GM12878 (cell line): ENCODE measurements at regions not wholly inside any gene's neighbourhood (a gene's known extent, or its start where the extent isn't known, plus 50 kb on each side); places are given as distances from the start of the nearest gene placed in this dataset.

Experiments used
- ATAC-seq: fragments of 200-7000 bp; cut with Tn5 transposase; 3 replicates; pipeline ENCODE4 v1.9.1; 2020; ENCODE audit warnings: mild to moderate bottlenecking, moderate library complexity
- BruUV-seq: library from RNA; stranded (reverse); fragments of 400-500 nt; replicated peaks from 2 replicates; lab custom pipeline; 2021; lab: Mats Ljungman, UMichigan
- CTCF ChIA-PET: fragments of 300-600 bp; sonication (Branson Sonifier 250); formaldehyde crosslinking; extraction: SDS; loops from one replicate; lab custom pipeline; 2021; ENCODE audit warnings: inconsistent platforms; lab: Yijun Ruan, JAX
- POLR2A ChIA-PET: fragments of 350-600 bp; formaldehyde crosslinking; extraction: SDS; loops from one replicate; lab custom pipeline; 2021; ENCODE audit warnings: inconsistent platforms; lab: Charles Lee
- RAD21 ChIA-PET: fragments of 300-600 bp; sonication (Branson Sonifier 250); formaldehyde crosslinking; loops from one replicate; lab custom pipeline; 2023; ENCODE audit warnings: antibody characterized with exemption; ENCODE audit not compliant: unreplicated experiment; lab: Charles Lee
- SMC1A ChIA-PET: fragments of 300-600 bp; sonication (Branson Sonifier 250); formaldehyde crosslinking; loops from one replicate; lab custom pipeline; 2023; ENCODE audit not compliant: unreplicated experiment, uncharacterized antibody; lab: Charles Lee
- DNase-seq: peaks from one replicate; pipeline ENCODE4 v3.0.0-alpha.2; 2011; ENCODE audit warnings: low read depth, low spot score
- FAIRE-seq: peaks from 3 replicates; lab custom pipeline; 2011; peaks lifted over from hg19 to GRCh38; lab: Jason Lieb, UNC
- H2AFZ ChIP-seq: 2 replicates; pipeline ENCODE4 v1.6.0; 2011; ENCODE audit warnings: low read depth, low read length, control low read depth; ENCODE audit not compliant: control insufficient read depth
- H3K27ac ChIP-seq: 2 replicates; pipeline ENCODE4 v1.5.1; 2011; ENCODE audit warnings: control low read depth; ENCODE audit not compliant: control insufficient read depth, insufficient read depth
- H3K27me3 ChIP-seq, 2 experiments: replicated peaks in 1 of 2; 2 replicates each; pipeline versions ENCODE4 v1.6.0 to v1.6.1; 2011; ENCODE audit warnings: low read length in 1 of 2; ENCODE audit not compliant: control insufficient read depth in 2 of 2, insufficient read depth in 2 of 2
- H3K36me3 ChIP-seq, 2 experiments: 2 replicates each; pipeline ENCODE4 v1.5.1; 2011; ENCODE audit warnings: low read length in 1 of 2; ENCODE audit not compliant: control insufficient read depth in 2 of 2, insufficient read depth in 2 of 2
- H3K4me1 ChIP-seq: 2 replicates; pipeline ENCODE4 v1.6.1; 2011; ENCODE audit warnings: mild to moderate bottlenecking, low read length, moderate library complexity, mixed read lengths; ENCODE audit not compliant: control insufficient read depth, insufficient read depth
- H3K4me2 ChIP-seq: 2 replicates; pipeline ENCODE4 v1.6.0; 2011; ENCODE audit warnings: control low read depth; ENCODE audit not compliant: control insufficient read depth, insufficient read depth
- H3K4me3 ChIP-seq: fragments of 200-600 bp; sonication (generic); 2 replicates; pipeline ENCODE4 v1.5.1; 2016
- H3K79me2 ChIP-seq: 2 replicates; pipeline ENCODE4 v1.6.0; 2011; ENCODE audit warnings: low read length; ENCODE audit not compliant: control insufficient read depth, insufficient read depth
- H3K9ac ChIP-seq: 2 replicates; pipeline ENCODE4 v1.8.0; 2011; ENCODE audit warnings: low read length, control low read depth, mixed read lengths; ENCODE audit not compliant: control insufficient read depth, insufficient read depth
- H3K9me3 ChIP-seq: replicated peaks from 3 replicates; pipeline ENCODE4 v1.5.1; 2011; ENCODE audit warnings: mild to moderate bottlenecking, low read length; ENCODE audit not compliant: control insufficient read depth, insufficient read depth
- H4K20me1 ChIP-seq: 2 replicates; pipeline ENCODE4 v1.6.0; 2011; ENCODE audit not compliant: control insufficient read depth, insufficient read depth
- BMI1 ChIP-seq: fragments of 450-650 bp; IDR thresholded peaks from 2 replicates; pipeline ENCODE4 v1.6.1; 2016; ENCODE audit warnings: mild to moderate bottlenecking, moderate library complexity, borderline replicate concordance
- CBX3 ChIP-seq: fragments of 200-600 bp; sonication (generic); IDR thresholded peaks from 2 replicates; pipeline ENCODE4 v1.6.1; 2016; ENCODE audit warnings: low read depth, borderline replicate concordance
- EGR1 ChIP-seq, 2 experiments: IDR thresholded peaks; 1 replicate in 1 of 2; 2 replicates in 1 of 2; pipeline ENCODE4 v1.6.1; 2011 to 2012; ENCODE audit warnings: low read depth in 2 of 2, low read length in 2 of 2, borderline replicate concordance in 1 of 2, mild to moderate bottlenecking in 1 of 2, moderate library complexity in 1 of 2
- FOXK2 ChIP-seq: fragments of 450-650 bp; IDR thresholded peaks from 2 replicates; pipeline ENCODE4 v1.6.1; 2017; ENCODE audit warnings: mild to moderate bottlenecking, moderate library complexity
- GABPA ChIP-seq: IDR thresholded peaks from 2 replicates; pipeline ENCODE4 v1.6.1; 2014; ENCODE audit warnings: antibody characterized with exemption, low read depth, mild to moderate bottlenecking, inconsistent platforms
- HDAC2 ChIP-seq: fragments of 200-600 bp; sonication (generic); IDR thresholded peaks from 2 replicates; pipeline ENCODE4 v1.6.1; 2017
- LARP7 ChIP-seq: fragments of 450-650 bp; IDR thresholded peaks from 2 replicates; pipeline ENCODE4 v1.6.1; 2017; ENCODE audit warnings: mild to moderate bottlenecking
- NR2C1 ChIP-seq: fragments of 450-650 bp; IDR thresholded peaks from 2 replicates; pipeline ENCODE4 v1.6.1; 2017; ENCODE audit warnings: antibody characterized with exemption, mild to moderate bottlenecking, moderate library complexity
- PAX5 ChIP-seq: IDR thresholded peaks from 2 replicates; pipeline ENCODE4 v1.6.1; 2011; ENCODE audit warnings: low read depth, low read length, borderline replicate concordance
- RFX5 ChIP-seq: IDR thresholded peaks from 2 replicates; pipeline ENCODE4 v1.6.1; 2011; ENCODE audit warnings: low read depth, low read length, improper control_type of control experiment
- RUNX3 ChIP-seq: IDR thresholded peaks from 2 replicates; pipeline ENCODE4 v1.6.1; 2012; ENCODE audit warnings: low read length, inconsistent platforms
- SMARCA5 ChIP-seq: fragments of 450-650 bp; IDR thresholded peaks from 2 replicates; pipeline ENCODE4 v1.6.1; 2017; ENCODE audit warnings: mild to moderate bottlenecking
- SREBF2 ChIP-seq: IDR thresholded peaks from 2 replicates; pipeline ENCODE4 v1.6.1; 2012; ENCODE audit warnings: mild to moderate bottlenecking, low read length
- WRNIP1 ChIP-seq: IDR thresholded peaks from 2 replicates; pipeline ENCODE4 v1.6.1; 2011; ENCODE audit warnings: low read depth, low read length, improper control_type of control experiment, borderline replicate concordance
- WGBS: methylation state at CpG from one replicate; pipeline ENCODE4 v1.1.6; 2016; ENCODE audit warnings: low lambda C conversion rate; ENCODE audit not compliant: insufficient replicate concordance, insufficient coverage; ENCODE audit errors: missing lambda C conversion rate; 5-methylcytosine and 5-hydroxymethylcytosine counted together
- in situ Hi-C: fragments of 300-500 bp; cut with MboI; formaldehyde crosslinking; loops from 9 replicates; pipeline ENCODE4 v1.14.3; 2018; ENCODE audit warnings: mixed read lengths
- intact Hi-C: fragments of 100-400 bp; cut with micrococcal nuclease; formaldehyde crosslinking; loops from one replicate; pipeline ENCODE4 v1.14.2; 2022; ENCODE audit not compliant: unreplicated experiment
- TF ChIP-seq, protein P1 (sequence below): IDR thresholded peaks from 2 replicates; pipeline ENCODE4 v1.6.1; 2011; ENCODE audit warnings: low read depth, mild to moderate bottlenecking, low read length, moderate library complexity, borderline replicate concordance; ENCODE audit errors: extremely low read depth
- TF ChIP-seq, protein P2 (sequence below): fragments of 450-650 bp; IDR thresholded peaks from 2 replicates; pipeline ENCODE4 v1.6.1; 2018; ENCODE audit warnings: borderline replicate concordance, mild to moderate bottlenecking; ENCODE audit not compliant: partially characterized antibody
- TF ChIP-seq, protein P3 (sequence below): fragments of 450-650 bp; IDR thresholded peaks from 2 replicates; pipeline ENCODE4 v1.6.1; 2017; ENCODE audit warnings: mild to moderate bottlenecking

DNA sequence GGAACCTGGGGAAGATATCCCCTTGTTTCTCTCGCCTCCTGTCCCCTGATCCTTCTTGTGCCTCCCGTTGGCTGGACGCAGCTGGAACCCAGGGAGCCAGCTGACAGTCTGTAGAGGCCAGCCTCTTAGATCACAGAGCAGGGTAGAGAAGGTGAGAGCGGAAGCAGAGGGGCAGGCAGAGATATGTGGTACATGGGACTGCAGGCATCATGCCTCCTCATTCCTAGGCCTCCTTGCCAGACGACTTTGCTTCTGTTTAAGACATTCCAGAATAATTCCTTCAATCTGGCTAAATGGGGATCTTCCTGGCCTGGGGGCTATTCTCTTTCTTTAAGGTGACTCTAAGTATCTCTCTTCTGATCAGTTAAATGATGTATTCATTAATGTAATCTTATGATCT, 89.4 kb upstream of the MAX start:
- ATAC-seq = no peak
- POLR2A ChIA-PET = interaction anchor here (1.0 kb wide), 1 partner anchor 16 kb away, joined by 3 read pairs; no protein-coding TSS in a partner anchor
- RAD21 ChIA-PET = no interaction called here

More for the DNA sequence above, 89.4 kb upstream of the MAX start:
- no peak overlapping the region for H3K27ac ChIP-seq
- intact Hi-C loops (no loop called here), in situ Hi-C loops (no loop called here)
- ChIA-PET CTCF (no interaction called here), SMC1A (interaction anchor here (1.9 kb wide), 1 partner anchor 22 kb away, joined by 8 read pairs; no protein-coding TSS in a partner anchor)
- no TSS peak for BruUV-seq
- H4K20me1 ChIP-seq = no peaks in the 10 kb centered on the region
- H3K9me3 ChIP-seq = no peaks in the 10 kb centered on the region; the same call in 2 of the 3 replicates
- H3K4me1 ChIP-seq = peaks cover 24% of the 10 kb centered on the region
- H3K79me2 ChIP-seq = no peaks in the 10 kb centered on the region
- no peak overlapping the region for H3K9ac ChIP-seq
- WGBS = 87% methylated on average over 5 of the region's 5 CpGs
- FAIRE-seq (no peak), DNase-seq (no peak)
- no peak overlapping the region for H3K4me2 ChIP-seq
- no peak for TF ChIP-seq FOXK2
- TF ChIP-seq EGR1 (IDR thresholded peaks at IDR 0.05; ENCODE audit: borderline replicate concordance in 1 of 2, low read depth in 2 of 2, low read length in 2 of 2) = no peak
- TF ChIP-seq CBX3 = no peak
- no peak for TF ChIP-seq SMARCA5
- no peak for TF ChIP-seq LARP7
- TF ChIP-seq BMI1 = no peak
- TF ChIP-seq NR2C1 = no peak
- TF ChIP-seq, protein P1, sequence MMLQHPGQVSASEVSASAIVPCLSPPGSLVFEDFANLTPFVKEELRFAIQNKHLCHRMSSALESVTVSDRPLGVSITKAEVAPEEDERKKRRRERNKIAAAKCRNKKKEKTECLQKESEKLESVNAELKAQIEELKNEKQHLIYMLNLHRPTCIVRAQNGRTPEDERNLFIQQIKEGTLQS = no peak
- TF ChIP-seq, protein P2, sequence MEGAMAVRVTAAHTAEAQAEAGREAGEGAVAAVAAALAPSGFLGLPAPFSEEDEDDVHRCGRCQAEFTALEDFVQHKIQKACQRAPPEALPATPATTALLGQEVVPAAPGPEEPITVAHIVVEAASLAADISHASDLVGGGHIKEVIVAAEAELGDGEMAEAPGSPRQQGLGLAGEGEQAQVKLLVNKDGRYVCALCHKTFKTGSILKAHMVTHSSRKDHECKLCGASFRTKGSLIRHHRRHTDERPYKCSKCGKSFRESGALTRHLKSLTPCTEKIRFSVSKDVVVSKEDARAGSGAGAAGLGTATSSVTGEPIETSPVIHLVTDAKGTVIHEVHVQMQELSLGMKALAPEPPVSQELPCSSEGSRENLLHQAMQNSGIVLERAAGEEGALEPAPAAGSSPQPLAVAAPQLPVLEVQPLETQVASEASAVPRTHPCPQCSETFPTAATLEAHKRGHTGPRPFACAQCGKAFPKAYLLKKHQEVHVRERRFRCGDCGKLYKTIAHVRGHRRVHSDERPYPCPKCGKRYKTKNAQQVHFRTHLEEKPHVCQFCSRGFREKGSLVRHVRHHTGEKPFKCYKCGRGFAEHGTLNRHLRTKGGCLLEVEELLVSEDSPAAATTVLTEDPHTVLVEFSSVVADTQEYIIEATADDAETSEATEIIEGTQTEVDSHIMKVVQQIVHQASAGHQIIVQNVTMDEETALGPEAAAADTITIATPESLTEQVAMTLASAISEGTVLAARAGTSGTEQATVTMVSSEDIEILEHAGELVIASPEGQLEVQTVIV = no peak
- TF ChIP-seq HDAC2 = no peak
- TF ChIP-seq GABPA = no peak
- TF ChIP-seq SREBF2 = no peak
- no peak for TF ChIP-seq RUNX3
- no peak for TF ChIP-seq WRNIP1
- TF ChIP-seq, protein P3, sequence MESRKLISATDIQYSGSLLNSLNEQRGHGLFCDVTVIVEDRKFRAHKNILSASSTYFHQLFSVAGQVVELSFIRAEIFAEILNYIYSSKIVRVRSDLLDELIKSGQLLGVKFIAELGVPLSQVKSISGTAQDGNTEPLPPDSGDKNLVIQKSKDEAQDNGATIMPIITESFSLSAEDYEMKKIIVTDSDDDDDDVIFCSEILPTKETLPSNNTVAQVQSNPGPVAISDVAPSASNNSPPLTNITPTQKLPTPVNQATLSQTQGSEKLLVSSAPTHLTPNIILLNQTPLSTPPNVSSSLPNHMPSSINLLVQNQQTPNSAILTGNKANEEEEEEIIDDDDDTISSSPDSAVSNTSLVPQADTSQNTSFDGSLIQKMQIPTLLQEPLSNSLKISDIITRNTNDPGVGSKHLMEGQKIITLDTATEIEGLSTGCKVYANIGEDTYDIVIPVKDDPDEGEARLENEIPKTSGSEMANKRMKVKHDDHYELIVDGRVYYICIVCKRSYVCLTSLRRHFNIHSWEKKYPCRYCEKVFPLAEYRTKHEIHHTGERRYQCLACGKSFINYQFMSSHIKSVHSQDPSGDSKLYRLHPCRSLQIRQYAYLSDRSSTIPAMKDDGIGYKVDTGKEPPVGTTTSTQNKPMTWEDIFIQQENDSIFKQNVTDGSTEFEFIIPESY = no peak
- TF ChIP-seq PAX5 = no peak
- TF ChIP-seq RFX5 = no peak
- H3K36me3 ChIP-seq = no peaks in the 10 kb centered on the region
- no peaks in the 10 kb centered on the region; a peak in 1 of 4 replicates for H3K27me3 ChIP-seq
- no peak overlapping the region for H3K4me3 ChIP-seq
- H2AFZ ChIP-seq = no peak overlapping the region
